ENCODE measurements at regions not wholly inside any gene's neighbourhood (a gene's known extent, or its start where the extent isn't known, plus 50 kb on each side); places are given as distances from the start of the nearest gene placed in this dataset.
A peak's percentile ranks its signal among the peaks of the same experiment; 100 is the strongest.

DNA sequence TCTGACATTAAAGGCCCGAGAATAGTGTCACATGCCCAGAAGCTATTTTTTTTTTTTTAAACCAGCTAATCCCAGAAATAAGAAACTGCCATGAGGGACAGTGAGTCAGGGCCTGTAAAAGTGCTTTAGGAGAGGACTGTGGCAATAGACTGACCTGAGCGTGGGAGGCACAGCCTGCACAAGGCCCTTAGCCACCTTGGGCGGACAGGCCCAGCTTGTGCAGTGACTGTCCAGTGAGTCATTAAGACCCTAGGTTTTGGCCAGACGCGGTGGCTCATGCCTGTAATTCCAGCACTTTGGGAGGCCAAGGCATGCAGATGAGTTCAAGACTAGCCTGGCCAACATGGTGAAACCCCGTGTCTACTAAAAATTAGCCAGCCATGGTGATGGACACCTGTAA lies 343.0 kb upstream of the ZFHX3 start:
- no peak for DNase-seq

- DNase-seq, result no peak
Measured at GRCh38 chr16:73390491-73390890, 342.6 kb upstream of the ZFHX3 start.

DNA sequence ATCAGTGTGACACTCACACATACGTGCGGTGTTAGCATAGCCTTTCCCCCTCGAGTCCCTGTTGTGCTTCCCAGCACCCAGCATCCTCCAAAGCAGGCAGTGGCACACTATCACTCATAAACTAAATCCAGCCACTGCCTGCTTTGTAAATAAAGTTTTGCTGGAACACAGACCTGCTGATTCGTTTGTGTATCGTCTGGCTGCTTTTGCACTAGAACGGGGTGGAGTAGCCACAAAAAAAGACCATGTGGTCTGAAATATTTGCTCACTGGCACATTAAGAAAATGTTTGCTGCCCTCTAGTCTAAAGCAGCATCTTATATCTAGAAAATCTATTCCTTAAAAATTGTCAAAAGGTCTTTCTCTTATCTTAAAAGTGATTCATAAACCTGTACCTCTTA lies 341.2 kb upstream of the ZFHX3 start:
- DNase-seq, result no peak

DNA sequence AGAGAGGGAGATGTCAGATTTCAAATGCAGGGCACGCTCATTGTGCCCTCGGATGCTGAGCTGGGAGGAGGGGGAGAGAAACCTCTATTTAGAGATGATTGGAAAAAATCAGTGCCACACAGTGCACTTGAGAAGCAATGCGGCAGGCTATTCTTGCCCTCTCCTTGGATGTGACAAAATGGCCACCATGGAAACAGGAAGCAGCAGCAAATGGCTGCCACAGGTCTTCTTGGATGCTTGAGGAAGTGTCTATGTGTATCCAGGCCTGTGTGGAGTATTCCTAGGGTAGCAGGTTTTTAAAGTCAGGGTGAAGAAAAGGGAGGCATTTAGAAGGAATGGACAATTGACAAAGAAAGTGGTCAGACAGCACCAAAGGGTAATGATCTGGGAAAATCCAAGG lies 340.1 kb upstream of the ZFHX3 start:
- no peak for DNase-seq

GRCh38 chr16:73385696-73386095 lies 337.8 kb upstream of the ZFHX3 start:
- no peak for DNase-seq

- DNase-seq, result no peak
Measured at GRCh38 chr16:73384506-73385089, 336.7 kb upstream of the ZFHX3 start.

DNA sequence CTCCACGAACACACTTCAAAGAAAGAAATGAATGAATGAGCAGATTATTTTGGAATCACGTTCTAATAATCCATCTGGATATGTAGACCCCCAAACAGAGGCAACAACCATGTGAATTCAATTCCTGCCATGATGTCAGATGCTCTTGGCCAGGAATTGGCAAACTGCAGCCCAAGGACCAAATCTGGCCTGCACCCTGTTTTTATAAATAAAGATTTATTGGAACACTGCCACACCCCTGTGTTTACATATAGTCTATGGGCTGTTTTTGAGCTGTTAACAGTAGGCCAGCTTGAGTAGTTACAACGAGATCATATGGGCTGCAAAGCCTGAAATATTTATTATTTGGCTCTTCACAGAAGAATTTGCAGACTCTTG lies 336.0 kb upstream of the ZFHX3 start:
- no peak for DNase-seq

DNA sequence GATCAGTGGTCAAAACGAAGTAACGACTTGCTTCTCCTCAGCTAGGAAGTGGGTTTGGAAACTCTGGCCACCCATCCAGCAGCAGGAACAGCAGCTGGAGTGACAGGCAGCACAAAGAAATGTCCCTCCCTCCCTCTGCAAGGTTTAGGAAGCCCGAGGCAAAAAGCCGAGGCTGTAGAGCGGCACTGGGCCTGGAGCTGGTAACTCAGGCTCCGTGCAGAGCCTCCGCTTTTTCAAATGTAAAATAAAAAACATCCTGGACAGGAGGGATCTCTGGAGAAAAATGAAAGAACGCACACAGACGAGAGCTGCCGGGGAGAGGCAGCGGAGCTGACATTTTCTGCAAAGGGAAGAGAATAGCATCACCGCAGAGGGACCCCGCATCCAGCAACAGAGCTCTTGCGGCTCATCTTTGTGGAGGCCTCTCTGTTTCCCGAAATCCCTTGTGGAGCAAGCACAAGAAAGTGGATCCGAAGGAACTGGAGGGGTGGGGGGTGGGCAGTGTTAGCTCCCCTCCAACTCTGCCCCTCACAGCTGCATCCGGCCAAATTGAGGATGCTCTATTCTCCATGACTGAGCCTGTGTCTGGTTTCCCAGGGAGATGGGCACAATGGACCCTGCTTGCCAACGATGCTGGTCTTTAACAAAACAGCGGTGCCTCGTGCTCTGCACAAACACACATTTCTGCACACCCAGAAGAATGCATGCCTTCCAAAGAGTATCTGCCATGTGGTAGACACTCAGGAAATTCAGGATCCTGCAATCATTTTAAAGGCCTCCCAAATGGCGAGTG lies 335.5 kb upstream of the ZFHX3 start:
- DNase-seq, result no peak

DNA sequence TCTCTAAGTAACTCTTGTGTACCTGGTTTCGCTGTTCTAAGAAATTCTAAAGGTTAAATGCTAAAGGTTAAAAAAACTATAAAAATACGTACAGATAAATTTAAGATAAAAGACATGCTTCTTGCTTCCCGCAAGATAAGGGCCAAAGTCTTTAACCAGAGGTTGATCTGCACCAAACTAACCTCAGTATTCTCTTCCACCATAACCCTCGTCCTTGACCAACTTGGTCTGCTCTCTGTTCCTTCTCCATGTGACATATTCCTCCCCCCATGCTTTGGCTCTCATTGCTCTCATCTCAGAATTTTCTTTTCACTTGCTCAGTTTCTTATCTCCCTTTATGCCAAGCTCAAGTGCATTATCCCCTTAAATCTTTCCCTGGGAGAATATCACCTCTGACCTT lies 330.5 kb upstream of the ZFHX3 start:
- DNase-seq, result no peak

GRCh38 chr16:73371584-73372319 lies 323.8 kb upstream of the ZFHX3 start:
- no peak for DNase-seq

DNA sequence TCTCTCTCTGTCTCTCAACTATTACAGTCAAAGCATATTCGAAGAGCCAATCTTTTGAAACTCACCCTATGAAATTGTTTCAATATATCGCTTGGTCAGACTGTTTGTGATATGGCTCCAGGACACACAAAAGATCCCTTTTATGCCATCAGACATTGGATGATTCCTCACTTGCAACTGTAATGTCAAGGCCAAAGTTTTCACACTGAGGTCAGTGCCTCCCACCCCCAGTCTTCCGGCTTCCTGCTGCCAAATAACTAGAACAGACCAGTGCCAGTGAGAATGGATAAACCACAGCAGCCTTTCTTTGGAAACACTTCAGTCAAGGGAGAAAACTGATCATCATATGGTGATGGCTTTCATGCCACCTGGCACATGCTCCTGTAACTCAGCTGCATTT lies 321.9 kb upstream of the ZFHX3 start:
- DNase-seq, result no peak

DNA sequence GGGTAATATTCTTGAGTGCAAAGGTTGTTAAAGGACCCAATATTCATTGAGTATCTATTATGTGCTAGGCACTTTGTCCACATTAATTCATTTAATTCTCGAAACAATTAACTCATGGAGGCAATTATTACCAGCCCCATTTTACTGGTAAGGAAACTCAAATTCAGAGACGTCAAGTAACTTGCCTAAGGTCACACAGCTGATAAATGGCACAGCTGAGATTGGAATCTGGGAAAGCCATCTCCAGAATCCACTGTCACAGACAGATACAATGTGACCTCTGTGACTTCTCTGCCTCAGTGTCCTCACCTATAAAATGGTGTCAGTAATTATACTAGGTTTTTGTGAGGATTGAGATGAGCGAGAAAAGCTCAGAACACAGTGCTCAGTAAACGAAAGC lies 320.8 kb upstream of the ZFHX3 start:
- no peak for DNase-seq

DNA sequence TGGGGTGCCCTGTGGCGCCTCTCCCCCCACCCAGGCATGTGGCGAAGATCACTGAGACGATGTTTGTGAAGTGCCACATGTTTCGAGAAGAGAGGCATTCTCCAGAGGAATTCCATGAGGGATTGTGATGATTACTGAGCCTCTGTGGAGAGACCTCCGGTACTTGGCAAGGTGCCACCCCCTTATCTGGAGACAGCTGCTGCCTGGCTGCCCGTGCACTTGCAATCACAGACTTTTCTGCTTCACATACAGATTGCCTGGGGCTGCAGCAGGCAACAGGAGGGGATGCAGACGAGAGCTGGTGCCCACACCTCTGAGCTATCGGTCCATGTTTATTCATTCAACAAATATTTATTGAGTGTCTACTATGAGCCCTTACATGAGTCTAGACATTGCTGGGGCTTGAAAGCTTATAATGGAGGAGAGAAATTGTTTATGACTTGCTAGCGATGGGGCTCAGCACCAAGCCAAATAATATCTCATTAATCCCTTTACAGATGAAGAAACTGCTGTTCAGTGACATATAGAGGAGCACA lies 317.2 kb upstream of the ZFHX3 start:
- peak; percentile 3 to 71 (median 19) for DNase-seq

DNA sequence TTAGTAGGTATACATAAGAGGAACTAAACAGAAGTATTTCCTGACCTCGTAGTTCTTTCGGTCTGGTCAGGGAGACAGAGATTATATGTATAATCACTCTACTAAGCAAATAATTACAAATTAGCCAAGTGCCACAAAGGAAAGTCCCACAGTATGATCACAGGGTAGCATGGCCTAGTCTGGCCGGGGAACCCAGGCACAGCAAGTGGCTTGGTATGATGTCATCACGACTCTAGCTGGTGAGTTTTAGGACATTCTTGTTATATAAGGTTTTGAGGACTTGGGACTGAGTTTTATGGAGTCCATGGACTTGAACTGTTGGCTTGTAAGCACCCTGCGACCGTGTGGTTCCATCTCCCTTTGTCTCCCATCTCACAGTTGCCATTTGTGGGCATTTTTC lies 316.5 kb upstream of the ZFHX3 start:
- no peak for DNase-seq

DNA sequence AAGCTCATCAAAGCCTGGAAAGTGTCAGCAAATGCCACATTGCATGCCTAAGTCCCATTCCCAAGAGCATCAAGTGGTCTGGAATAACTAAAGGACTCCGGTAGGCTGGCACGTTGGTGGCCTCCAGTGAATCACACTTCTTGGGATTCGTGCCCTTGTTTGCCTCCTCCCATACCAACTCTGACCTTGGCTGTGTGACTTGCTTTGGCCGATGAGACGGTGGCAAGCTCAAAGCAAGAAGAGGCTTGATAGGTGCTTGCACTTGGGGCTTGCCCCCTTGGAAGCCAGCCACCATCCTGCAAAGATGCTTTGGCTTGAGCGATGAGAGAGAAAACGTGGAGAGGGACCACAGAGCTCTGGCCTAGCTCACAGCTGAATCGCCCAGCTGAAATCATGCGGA lies 313.1 kb upstream of the ZFHX3 start:
- DNase-seq, result no peak

DNA sequence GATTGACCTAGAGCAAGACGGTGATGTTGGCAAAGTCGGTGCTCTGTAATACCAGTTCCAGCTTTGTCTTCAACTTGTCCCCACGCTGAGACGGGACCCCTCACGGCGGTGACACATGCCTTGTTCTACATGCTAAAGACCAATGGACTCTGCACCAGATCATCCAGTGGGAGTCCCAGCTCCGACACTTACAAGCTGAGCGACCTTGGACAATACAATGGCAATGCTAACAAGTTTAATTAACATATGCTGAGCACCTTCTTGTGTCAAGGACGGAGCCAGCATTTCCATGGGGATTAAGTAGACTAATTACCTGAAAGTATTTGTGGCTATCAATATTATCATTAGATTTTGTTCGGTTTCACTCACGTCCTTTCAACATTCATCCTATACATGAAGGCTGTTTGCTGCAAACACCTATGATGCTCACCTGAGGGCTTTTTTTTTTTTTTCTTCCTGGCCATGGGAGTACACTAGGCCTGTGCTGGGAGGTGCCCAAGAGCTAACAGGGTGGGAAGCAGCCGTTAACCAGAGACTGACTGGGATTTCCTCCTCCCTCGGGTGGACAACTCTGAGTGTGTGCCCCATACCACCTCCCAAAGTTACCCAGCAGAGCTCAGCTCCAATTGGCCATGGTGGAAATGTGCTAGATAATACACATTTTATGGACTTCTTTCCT lies 308.6 kb upstream of the ZFHX3 start:
- no peak for DNase-seq

DNA sequence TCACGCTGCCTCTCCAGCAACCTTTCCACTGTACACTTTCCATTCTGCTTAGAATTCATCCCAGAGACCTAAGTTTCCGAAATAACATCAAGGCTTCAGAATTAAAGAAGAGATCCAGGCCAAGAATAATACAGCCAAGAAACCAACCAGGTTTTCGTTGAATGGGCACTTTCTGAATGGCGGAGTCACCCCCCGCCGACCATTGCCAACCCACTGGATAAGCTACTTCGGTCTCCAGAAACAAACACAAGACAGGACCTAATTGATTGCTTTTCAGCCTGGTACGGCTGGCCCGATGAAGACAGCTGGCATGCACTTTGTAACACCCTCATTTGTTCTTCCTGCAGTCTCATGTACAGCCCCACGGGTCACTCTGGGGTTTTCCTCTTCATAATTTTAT lies 308.1 kb upstream of the ZFHX3 start:
- no peak for DNase-seq

DNA sequence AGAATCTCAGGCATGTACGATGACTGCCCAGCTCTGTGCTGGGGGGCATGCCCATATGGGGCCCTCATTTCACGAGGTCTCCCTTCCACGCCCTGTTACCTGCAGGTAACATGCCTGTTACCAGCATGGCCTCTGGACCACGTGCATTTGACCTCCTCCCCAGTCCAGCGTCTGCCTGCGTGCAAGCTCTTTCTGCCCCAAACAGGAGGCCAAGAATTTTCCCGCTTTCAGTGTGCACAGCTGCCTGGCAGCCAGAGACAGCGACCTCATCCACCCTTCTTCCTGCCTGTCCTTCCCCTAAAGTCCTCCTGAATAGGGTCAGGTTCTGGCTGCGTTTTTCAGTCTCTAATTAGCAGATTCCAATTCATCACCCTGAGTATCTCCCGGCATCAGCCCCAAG lies 306.5 kb upstream of the ZFHX3 start:
- DNase-seq, result peak in 1 of 3 experiments; percentile 8

DNA sequence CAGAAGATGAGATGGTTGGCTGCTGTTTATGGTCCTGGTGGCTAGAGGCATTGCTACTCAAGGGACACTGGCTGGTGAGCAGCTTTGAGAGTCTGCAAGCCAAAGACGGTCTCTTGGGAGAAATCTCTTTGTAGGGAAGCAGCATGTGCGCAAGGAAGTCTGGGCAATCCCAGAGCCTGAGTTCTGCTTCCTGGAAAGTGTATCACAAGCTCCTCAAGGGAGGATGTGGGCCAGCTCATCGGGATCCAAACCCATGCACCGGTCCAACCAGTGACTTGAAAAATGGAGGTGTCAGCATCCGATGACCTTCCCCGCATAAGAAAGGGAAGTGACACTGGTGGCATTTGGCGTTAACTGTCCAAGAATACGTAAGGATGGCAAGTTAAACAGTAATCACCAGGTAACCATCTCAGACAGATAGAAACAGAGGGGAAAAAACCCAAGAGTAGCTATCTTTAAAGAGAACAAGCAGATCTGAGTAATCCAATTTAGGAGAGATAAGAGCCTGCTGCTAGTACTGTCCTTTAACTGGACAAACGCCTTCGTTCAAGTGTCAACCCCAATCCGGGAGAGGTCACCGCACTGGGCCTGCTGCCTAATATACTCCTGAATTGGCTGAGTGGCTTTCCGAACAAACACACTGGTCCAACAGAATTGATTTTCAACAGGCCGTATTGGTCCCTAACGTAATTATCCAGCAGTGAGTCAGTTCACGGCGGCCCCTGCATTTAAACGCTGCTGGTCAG lies 303.0 kb upstream of the ZFHX3 start:
- DNase-seq, result no peak

DNA sequence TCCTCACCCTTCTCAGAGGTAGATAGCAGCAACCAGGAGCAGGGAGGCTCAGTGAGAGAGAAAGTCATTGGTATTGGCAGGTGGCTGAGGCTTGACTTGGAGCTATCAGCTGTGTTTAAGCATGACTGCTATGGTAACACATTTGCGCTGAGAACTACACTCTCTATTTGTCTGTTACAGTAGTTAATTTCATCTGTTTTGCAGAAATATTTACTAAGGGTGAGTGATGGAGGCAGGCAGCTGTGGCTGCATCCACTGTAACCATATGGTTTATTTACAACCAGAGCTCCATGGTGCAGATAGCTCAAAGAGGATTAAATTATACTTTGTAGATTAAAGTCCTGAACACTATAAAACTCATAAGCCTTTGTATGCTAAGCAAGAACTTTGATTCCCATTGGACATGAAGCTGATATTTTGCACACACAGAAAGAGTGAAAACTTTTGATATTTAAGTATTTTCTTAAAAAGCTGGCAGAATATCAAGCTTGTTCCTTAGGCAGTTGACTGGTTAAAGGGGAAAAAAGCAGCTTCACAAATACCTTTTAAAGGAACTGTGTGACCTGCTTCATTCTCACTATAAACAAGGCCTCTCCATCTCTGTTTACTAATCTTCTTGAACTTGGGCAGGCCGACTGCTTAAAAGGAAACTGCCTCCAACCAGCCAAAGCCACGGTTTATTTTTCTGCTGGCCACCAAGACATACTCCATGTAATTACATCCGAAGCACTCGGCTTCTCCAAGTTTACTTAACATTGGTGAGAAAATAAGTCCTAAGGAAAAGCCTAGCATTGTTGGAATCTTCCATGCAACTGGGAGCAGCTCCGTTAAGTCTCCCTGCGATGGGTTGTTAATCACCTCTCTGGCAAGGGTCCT lies 299.8 kb upstream of the ZFHX3 start:
- peak in 1 of 3 experiments; percentile 25 for DNase-seq

DNA sequence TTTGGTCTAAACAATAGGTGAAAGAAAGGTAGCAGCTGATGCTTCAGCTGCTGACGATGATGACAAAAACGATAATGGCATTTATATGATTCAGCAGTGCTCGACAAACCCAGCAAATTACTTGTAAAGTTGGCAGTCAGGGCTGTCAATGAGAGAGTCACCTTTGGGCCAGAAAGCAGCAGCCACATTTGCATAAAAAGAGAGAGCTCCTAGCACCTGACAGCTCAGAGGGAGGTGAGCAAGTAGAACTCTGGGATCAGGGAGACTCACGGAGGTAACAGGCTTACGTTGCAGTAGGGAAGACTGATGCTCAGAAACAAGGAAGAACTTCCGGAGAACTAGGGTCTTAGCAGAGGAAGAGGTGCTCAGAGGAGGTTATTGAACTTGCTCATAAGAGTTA lies 291.9 kb upstream of the ZFHX3 start:
- peak in 2 of 3 experiments; percentile 3 to 43 for DNase-seq

Measured in NCI-H1417 (cell line).